Stimulated activated naive B cell treated with anti-CD40 and anti-IgM and Interleukin-4, amounts not matched to agents 10 μg/mL and 1 μg/mL and 100 μg/mL, for 72 hours (primary cell): ENCODE measurements at regions not wholly inside any gene's neighbourhood (a gene's known extent, or its start where the extent isn't known, plus 50 kb on each side); places are given as distances from the start of the nearest gene placed in this dataset.

ENCODE experiments used
- ATAC-seq, 2 donors: fragments of 150-1000 bp; cut with Tn5 transposase; replicated peaks; 2 replicates each; pipeline ENCODE4 v1.10.0; 2021; ENCODE audit warnings: moderate library complexity in 1 of 2
- DNase-seq: peaks from one replicate; pipeline ENCODE4 v3.0.0; 2021
- H3K27ac Mint-ChIP-seq: one replicate; pipeline ENCODE4 v1.8.0; 2022; ENCODE audit warnings: mild to moderate bottlenecking, mixed read lengths
- H3K27me3 Mint-ChIP-seq, 2 donors: one replicate each; pipeline ENCODE4 v1.8.0; 2022; ENCODE audit warnings: mixed read lengths in 2 of 2
- H3K36me3 Mint-ChIP-seq, 2 donors: one replicate each; pipeline ENCODE4 v1.8.0; 2022; ENCODE audit warnings: mixed read lengths in 2 of 2, mild to moderate bottlenecking in 1 of 2
- H3K4me1 Mint-ChIP-seq, 2 donors: one replicate each; pipeline ENCODE4 v1.8.0; 2022; ENCODE audit warnings: mixed read lengths in 2 of 2, mild to moderate bottlenecking in 1 of 2
- H3K4me3 Mint-ChIP-seq, 2 donors: one replicate each; pipeline ENCODE4 v1.8.0; 2022; ENCODE audit warnings: mild to moderate bottlenecking in 2 of 2, mixed read lengths in 2 of 2, moderate library complexity in 1 of 2
- H3K9me3 Mint-ChIP-seq, 2 donors: one replicate each; pipeline ENCODE4 v1.8.0; 2022; ENCODE audit warnings: mixed read lengths in 2 of 2, mild to moderate bottlenecking in 1 of 2

DNA sequence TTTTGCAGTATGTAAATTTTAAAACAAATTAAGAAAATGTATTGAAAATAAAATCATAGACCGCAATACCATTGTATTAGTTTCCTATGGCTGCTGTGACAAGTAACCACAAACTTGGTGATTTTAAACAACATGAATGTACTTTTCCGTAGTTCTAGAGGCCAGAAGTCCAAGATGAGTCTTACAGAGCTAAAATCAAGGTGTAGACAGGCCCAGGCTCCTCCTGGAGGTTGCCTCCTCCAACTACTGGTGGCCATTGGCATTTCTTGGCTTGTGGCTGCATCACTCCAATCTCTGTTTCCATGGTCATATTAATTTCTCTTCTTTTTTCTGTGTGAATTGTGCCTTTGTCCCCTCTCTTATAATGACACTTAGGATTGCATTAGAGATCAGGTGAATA, 59.2 kb upstream of the ETAA1 start:
- H3K36me3 Mint-ChIP-seq, result no peaks in the 10 kb centered on the region
- ATAC-seq (no peak), DNase-seq (no peak)
- H3K4me1 Mint-ChIP-seq, result no peaks in the 10 kb centered on the region
- H3K9me3 Mint-ChIP-seq, result peaks cover 0 to 2% of the 10 kb centered on the region in 2 donors
- H3K27ac Mint-ChIP-seq, result no peak overlapping the region
- peaks cover 4% of the 10 kb centered on the region in 2 donors for H3K27me3 Mint-ChIP-seq
- no peak overlapping the region for H3K4me3 Mint-ChIP-seq

DNA sequence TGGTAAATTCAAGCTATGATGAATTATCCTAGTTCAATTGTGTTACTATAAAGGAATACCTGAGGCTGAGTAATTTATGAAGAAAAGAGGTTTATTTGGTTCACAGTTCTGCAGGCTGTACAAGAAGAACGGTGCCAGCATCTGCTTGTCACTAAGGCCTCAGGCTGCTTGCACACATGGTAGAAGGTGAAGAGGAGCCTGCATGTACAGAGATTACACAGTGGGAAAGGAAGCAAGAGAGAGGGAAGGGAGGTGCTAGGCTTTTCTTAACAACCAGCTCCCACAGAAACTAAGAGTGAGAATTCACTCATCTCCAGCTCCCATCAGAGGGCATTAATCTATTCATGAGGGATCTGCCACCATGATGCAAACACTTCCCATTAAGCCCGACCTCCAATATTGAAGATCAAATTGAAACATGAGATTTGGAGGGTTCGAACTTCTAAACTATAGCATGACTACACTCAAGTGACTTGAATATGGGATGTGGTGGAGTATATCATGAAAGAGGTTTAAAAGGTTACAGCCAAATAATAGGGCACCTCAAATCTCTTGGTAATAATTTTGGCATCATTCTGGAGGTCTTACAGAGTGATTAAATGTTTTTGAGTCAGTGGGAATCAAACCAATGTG, 58.4 kb upstream of the ETAA1 start:
- no peaks in the 10 kb centered on the region for H3K4me1 Mint-ChIP-seq
- no peak overlapping the region for H3K27ac Mint-ChIP-seq
- no peak for ATAC-seq
- no peak for DNase-seq
- H3K27me3 Mint-ChIP-seq, result no peaks in the 10 kb centered on the region
- no peaks in the 10 kb centered on the region for H3K36me3 Mint-ChIP-seq
- H3K9me3 Mint-ChIP-seq, result peaks cover 0 to 2% of the 10 kb centered on the region in 2 donors
- no peak overlapping the region for H3K4me3 Mint-ChIP-seq

DNA sequence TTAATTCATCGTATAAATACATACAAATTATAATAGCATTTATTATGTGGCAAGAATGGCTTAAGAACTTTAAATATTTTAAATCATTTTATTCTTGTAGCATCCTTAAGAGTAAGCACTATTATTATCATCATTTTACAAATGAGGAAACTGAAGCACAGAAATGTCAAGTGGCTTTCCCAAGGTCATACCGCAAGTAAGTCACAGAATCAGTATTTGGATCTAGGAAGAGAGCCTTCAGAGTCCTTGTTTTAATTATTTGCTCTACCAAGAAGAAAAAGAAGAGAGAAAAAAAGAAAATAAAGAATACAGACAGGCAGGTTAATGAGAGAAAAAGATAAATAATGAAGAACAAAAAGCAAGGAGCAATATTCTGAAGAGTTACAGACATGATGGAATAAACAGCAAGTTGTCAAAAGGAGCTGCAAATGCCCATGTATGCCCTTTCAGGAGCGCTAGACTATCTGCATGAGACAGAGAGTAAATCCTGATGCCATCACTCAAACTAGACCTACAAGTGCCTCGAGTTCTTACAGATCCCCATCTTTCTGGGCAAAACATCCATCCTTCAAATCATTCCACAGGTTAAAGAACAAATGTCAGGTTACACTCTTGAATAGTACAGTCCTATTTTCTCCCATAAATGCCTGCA, 57.8 kb upstream of the ETAA1 start:
- H3K4me1 Mint-ChIP-seq, result no peaks in the 10 kb centered on the region
- H3K36me3 Mint-ChIP-seq, result no peaks in the 10 kb centered on the region
- H3K27me3 Mint-ChIP-seq, result no peaks in the 10 kb centered on the region
- no peak for DNase-seq
- H3K9me3 Mint-ChIP-seq, result peaks cover 0 to 2% of the 10 kb centered on the region in 2 donors
- H3K4me3 Mint-ChIP-seq, result no peak overlapping the region
- no peak overlapping the region for H3K27ac Mint-ChIP-seq
- no peak for ATAC-seq

DNA sequence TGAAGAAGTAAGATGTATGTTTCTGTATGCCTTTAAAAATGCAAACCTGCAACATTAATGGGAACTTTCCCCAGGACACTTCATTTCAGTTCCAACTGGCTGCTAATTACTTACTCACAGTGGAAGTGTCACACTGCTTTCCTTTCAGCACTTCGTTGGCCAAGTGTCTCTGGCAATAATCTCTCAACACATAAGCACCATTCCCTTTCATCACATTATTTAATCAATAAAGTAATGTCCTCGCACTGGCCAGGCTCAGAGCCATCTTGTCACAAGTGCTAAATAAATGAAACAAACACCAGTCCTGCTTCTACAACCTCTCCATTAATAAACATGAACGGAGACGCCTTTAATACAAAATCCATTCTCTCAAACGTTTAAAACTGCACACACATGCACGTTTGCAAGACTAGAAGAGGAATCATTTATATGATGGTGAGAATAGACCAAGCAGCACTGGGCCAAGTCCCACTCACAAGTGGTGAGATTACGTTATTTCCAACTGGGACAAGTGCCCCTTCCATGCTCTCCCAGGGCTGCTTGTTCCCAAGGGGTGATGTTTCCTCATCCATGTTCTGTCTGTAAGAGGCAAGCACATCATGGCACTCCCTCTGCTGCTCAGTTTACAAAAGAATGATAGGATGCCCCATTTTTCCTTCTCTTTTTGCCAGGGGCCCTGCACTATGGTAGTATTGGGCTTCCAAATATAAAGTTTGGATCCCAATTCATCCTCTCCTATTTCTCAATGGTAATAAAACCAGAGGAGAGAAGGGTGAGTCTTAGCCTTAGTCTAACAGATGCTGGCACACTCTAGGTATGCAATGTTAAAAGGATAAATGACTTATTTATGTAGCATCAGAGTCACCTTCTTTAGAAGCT, 56.8 kb upstream of the ETAA1 start:
- ATAC-seq, result no peak
- no peak overlapping the region for H3K4me3 Mint-ChIP-seq

DNA sequence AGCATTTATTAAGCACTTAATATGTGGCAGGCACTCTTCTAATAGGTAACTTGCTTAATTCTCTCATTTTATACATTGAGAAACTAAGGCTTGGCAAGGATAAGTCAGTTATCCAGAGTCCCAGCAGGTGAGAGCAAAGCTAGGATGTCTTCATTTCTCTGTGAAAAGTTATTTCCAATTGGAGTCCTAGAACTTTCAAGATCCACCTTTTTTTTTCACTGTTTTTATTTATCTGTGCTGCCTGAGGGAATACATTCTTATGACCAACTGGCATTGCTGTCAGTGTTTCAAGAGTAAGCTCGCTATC, 56.2 kb upstream of the ETAA1 start:
- H3K9me3 Mint-ChIP-seq, result peaks cover 0 to 2% of the 10 kb centered on the region in 2 donors
- no peaks in the 10 kb centered on the region for H3K36me3 Mint-ChIP-seq
- no peaks in the 10 kb centered on the region for H3K4me1 Mint-ChIP-seq
- no peaks in the 10 kb centered on the region for H3K27me3 Mint-ChIP-seq
- DNase-seq (no peak), ATAC-seq (no peak)
- no peak overlapping the region for H3K4me3 Mint-ChIP-seq
- H3K27ac Mint-ChIP-seq, result no peak overlapping the region

More for the DNA sequence above, 56.8 kb upstream of the ETAA1 start:
- Mint-ChIP-seq H3K4me1 (no peaks in the 10 kb centered on the region), H3K27ac (no peak overlapping the region), H3K36me3 (no peaks in the 10 kb centered on the region), H3K27me3 (no peaks in the 10 kb centered on the region), H3K9me3 (peaks cover 0 to 2% of the 10 kb centered on the region in 2 donors)
- no peak for DNase-seq

DNA sequence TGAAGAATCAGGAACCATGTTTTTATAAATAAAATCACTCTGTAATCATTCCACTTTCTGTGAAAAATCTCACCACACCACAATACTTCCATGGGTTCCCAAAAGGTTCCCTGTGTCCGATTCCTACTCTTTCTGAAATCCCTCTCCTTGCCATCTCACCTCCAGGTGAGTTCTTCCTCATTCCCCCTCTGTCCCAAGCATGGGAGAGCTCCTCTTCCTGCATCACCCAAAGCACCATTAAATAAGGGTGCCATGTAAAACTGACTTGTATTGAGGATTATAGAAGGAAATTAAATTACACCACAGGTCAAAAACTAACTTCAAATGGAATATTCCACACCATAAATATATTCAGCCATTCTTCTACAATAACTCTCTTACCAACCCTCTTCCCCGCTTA, 55.8 kb upstream of the ETAA1 start:
- no peaks in the 10 kb centered on the region for H3K36me3 Mint-ChIP-seq
- H3K9me3 Mint-ChIP-seq, result peaks cover 0 to 2% of the 10 kb centered on the region in 2 donors
- no peak for ATAC-seq
- DNase-seq, result no peak
- H3K27ac Mint-ChIP-seq, result no peak overlapping the region
- H3K4me1 Mint-ChIP-seq, result no peaks in the 10 kb centered on the region
- no peak overlapping the region for H3K4me3 Mint-ChIP-seq
- no peaks in the 10 kb centered on the region for H3K27me3 Mint-ChIP-seq

DNA sequence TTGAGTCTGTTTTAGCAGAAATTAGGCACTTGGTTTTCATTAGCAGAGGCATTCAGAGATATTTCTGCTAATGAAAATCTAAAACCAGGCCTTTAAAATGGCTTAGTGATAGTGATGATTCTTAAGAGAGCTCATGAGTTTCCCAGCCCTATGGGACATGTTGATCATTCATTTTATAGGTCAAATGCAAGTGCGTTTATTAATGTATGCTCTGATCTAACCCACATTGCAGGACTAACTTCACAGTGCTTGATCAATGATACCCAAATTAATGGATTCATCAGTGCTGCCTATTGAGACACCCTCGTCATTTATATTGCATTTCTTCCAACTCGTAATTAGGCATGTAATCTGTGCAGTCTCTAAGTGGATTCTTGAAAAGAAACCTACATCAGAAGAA, 54.7 kb upstream of the ETAA1 start:
- H3K36me3 Mint-ChIP-seq, result no peaks in the 10 kb centered on the region
- no peaks in the 10 kb centered on the region for H3K4me1 Mint-ChIP-seq
- no peaks in the 10 kb centered on the region for H3K27me3 Mint-ChIP-seq
- no peak overlapping the region for H3K27ac Mint-ChIP-seq
- ATAC-seq (no peak), DNase-seq (no peak)
- peaks cover 0 to 2% of the 10 kb centered on the region in 2 donors for H3K9me3 Mint-ChIP-seq
- no peak overlapping the region for H3K4me3 Mint-ChIP-seq

DNA sequence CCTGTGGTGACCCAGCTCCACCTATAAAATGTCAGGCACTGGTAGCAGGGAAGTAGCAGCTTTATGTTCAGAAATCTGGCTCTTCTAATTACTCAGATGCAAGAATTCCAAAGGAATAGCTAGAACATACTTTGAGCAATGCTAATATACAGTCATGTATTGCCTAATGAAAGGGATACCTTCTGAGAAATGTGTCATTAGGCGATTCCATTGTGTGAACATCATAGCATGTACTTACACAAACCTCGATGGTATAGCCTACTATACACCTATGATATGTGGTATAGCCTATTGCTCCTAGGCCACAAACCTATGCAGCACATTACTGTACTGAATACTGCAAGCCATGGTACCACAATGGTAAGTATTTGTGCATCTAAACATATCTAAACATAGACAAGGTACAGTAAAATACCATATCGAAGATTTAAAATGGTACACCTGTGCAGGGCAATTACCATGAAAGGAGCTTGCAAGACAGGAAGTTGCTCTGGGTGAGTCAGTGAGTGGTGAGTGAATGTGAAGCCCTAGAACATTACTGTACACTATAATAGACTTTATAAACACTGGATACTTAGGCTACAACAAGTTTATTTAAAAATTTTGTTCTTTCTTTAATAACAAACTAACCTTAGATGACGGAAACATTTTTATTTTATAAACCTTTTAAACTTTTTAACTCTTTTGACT, 50.3 kb upstream of the ETAA1 start:
- no peak for DNase-seq
- Mint-ChIP-seq H3K4me1 (no peaks in the 10 kb centered on the region), H3K9me3 (peaks cover 9 to 13% of the 10 kb centered on the region in 2 donors), H3K27me3 (peaks cover 8 to 11% of the 10 kb centered on the region in 2 donors), H3K27ac (no peak overlapping the region), H3K4me3 (no peak overlapping the region), H3K36me3 (no peaks in the 10 kb centered on the region)
- no peak for ATAC-seq
